GM12865 (cell line): ENCODE measurements at regions not wholly inside any gene's neighbourhood (a gene's known extent, or its start where the extent isn't known, plus 50 kb on each side); places are given as distances from the start of the nearest gene placed in this dataset.

Source experiments
- DNase-seq: peaks from one replicate; pipeline ENCODE4 v3.0.0; 2010; ENCODE audit warnings: low read depth
- H3K4me3 ChIP-seq: 2 replicates; pipeline ENCODE4 v1.5.1; 2011; ENCODE audit warnings: mild to moderate bottlenecking, low read depth, low read length, control low read depth
- CTCF ChIP-seq: IDR thresholded peaks from 2 replicates; pipeline ENCODE4 v1.5.1; 2011; ENCODE audit warnings: low read length, control low read depth, low read depth, inconsistent platforms; ENCODE audit not compliant: insufficient read depth; ENCODE audit errors: missing control alignments

- H3K4me3 ChIP-seq = no peak overlapping the region
- no peak for TF ChIP-seq CTCF
- DNase-seq = no peak
Measured at GRCh38 chr2:51505533-51505932, 473.6 kb upstream of the NRXN1 start.

GRCh38 chr2:51490576-51491234 is 458.8 kb upstream of the NRXN1 start:
- TF ChIP-seq CTCF = no peak
- no peak overlapping the region for H3K4me3 ChIP-seq
- DNase-seq = no peak

GRCh38 chr2:51484605-51485004 is 452.7 kb upstream of the NRXN1 start:
- H3K4me3 ChIP-seq = no peak overlapping the region
- no peak for TF ChIP-seq CTCF
- no peak for DNase-seq

- H3K4me3 ChIP-seq = no peak overlapping the region
- no peak for DNase-seq
- TF ChIP-seq CTCF = no peak
Measured at GRCh38 chr2:51483720-51484119, 451.8 kb upstream of the NRXN1 start.

- no peak overlapping the region for H3K4me3 ChIP-seq
- no peak for DNase-seq
- no peak for TF ChIP-seq CTCF
Measured at GRCh38 chr2:51472783-51473182, 440.9 kb upstream of the NRXN1 start.

- TF ChIP-seq CTCF = no peak
- DNase-seq = no peak
- no peak overlapping the region for H3K4me3 ChIP-seq
Measured at GRCh38 chr2:51472300-51472699, 440.4 kb upstream of the NRXN1 start.

- TF ChIP-seq CTCF = no peak
- DNase-seq = no peak
- no peak overlapping the region for H3K4me3 ChIP-seq
Measured at GRCh38 chr2:51469102-51469501, 437.2 kb upstream of the NRXN1 start.
